ENCODE measurements at regions not wholly inside any gene's neighbourhood (a gene's known extent, or its start where the extent isn't known, plus 50 kb on each side); places are given as distances from the start of the nearest gene placed in this dataset.
"Not testable (repeated sequence)": the region's sequence is repeated elsewhere in the genome, so short reads cannot be mapped to it uniquely, and the experiment has no call there.

- no peak for DNase-seq
Measured at GRCh38 chr2:7436096-7436906, 519.1 kb downstream of the RNF144A start.

- DNase-seq = no peak
Measured at GRCh38 chr2:7437141-7437540, 519.9 kb downstream of the RNF144A start.

GRCh38 chr2:7437716-7438632 lies 520.8 kb downstream of the RNF144A start:
- DNase-seq = no peak

GRCh38 chr2:7438855-7439254 lies 521.6 kb downstream of the RNF144A start:
- DNase-seq = no peak

- no peak for DNase-seq
Measured at GRCh38 chr2:7440977-7441376, 523.8 kb downstream of the RNF144A start.

GRCh38 chr2:7441841-7442240 lies 524.6 kb downstream of the RNF144A start:
- not testable (repeated sequence) for DNase-seq

GRCh38 chr2:7444626-7445025 lies 527.4 kb downstream of the RNF144A start:
- DNase-seq = no peak

- DNase-seq = no peak
Measured at GRCh38 chr2:7448578-7449264, 531.5 kb downstream of the RNF144A start.

GRCh38 chr2:7449298-7449697 lies 532.1 kb downstream of the RNF144A start:
- DNase-seq = no peak

- peak; percentile 70 to 76 for DNase-seq
Measured at GRCh38 chr2:7450188-7450832, 533.1 kb downstream of the RNF144A start.

GRCh38 chr2:7450833-7451190 lies 533.6 kb downstream of the RNF144A start:
- no peak for DNase-seq

- DNase-seq = peak in 1 of 2 experiments; percentile 61
Measured at GRCh38 chr2:7452110-7452876, 535.1 kb downstream of the RNF144A start.

- no peak for DNase-seq
Measured at GRCh38 chr2:7454592-7454991, 537.4 kb downstream of the RNF144A start.

- DNase-seq = no peak
Measured at GRCh38 chr2:7456762-7457161, 539.5 kb downstream of the RNF144A start.

- DNase-seq = no peak
Measured at GRCh38 chr2:7458066-7458465, 540.9 kb downstream of the RNF144A start.

- peak in 1 of 2 experiments; percentile 66 for DNase-seq
Measured at GRCh38 chr2:7467782-7468447, 550.7 kb downstream of the RNF144A start.

GRCh38 chr2:7468448-7468828 lies 551.2 kb downstream of the RNF144A start:
- no peak for DNase-seq

- no peak for DNase-seq
Measured at GRCh38 chr2:7468955-7469354, 551.7 kb downstream of the RNF144A start.

GRCh38 chr2:7471185-7471584 lies 554.0 kb downstream of the RNF144A start:
- DNase-seq = no peak

- DNase-seq = no peak
Measured at GRCh38 chr2:7472465-7472864, 555.3 kb downstream of the RNF144A start.

GRCh38 chr2:7473135-7473771 lies 556.0 kb downstream of the RNF144A start:
- no peak for DNase-seq
